Breast epithelium (tissue), 3 donors: ENCODE measurements at regions not wholly inside any gene's neighbourhood (a gene's known extent, or its start where the extent isn't known, plus 50 kb on each side); places are given as distances from the start of the nearest gene placed in this dataset.

Experiments used
- POLR2A ChIP-seq: fragments of 450-650 bp; IDR thresholded peaks from one replicate; pipeline ENCODE4 v1.6.1; 2016; ENCODE audit warnings: antibody characterized with exemption, mild to moderate bottlenecking, moderate library complexity
- POLR2AphosphoS5 ChIP-seq, 3 donors: sonication (generic); formaldehyde crosslinking; IDR thresholded peaks; one replicate each; pipeline ENCODE4 v1.6.1; 2017; ENCODE audit warnings: antibody characterized with exemption in 3 of 3
- TF ChIP-seq, protein P1 (sequence below), 3 donors: fragments of 450-650 bp; IDR thresholded peaks; one replicate each; pipeline ENCODE4 v1.5.1; 2016 to 2017; ENCODE audit warnings: antibody characterized with exemption in 3 of 3, mild to moderate bottlenecking in 3 of 3, moderate library complexity in 3 of 3

- TF ChIP-seq POLR2A (no peak), POLR2AphosphoS5 (IDR thresholded peaks at IDR 0.05) (no peak)
- TF ChIP-seq, protein P1, sequence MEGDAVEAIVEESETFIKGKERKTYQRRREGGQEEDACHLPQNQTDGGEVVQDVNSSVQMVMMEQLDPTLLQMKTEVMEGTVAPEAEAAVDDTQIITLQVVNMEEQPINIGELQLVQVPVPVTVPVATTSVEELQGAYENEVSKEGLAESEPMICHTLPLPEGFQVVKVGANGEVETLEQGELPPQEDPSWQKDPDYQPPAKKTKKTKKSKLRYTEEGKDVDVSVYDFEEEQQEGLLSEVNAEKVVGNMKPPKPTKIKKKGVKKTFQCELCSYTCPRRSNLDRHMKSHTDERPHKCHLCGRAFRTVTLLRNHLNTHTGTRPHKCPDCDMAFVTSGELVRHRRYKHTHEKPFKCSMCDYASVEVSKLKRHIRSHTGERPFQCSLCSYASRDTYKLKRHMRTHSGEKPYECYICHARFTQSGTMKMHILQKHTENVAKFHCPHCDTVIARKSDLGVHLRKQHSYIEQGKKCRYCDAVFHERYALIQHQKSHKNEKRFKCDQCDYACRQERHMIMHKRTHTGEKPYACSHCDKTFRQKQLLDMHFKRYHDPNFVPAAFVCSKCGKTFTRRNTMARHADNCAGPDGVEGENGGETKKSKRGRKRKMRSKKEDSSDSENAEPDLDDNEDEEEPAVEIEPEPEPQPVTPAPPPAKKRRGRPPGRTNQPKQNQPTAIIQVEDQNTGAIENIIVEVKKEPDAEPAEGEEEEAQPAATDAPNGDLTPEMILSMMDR (IDR thresholded peaks at IDR 0.05): no peak
These were observed 212.9 kb downstream of the PDHA2 start for GRCh38 chr4:96052827-96053226.
